ENCODE measurements at regions not wholly inside any gene's neighbourhood (a gene's known extent, or its start where the extent isn't known, plus 50 kb on each side); places are given as distances from the start of the nearest gene placed in this dataset.

DNA sequence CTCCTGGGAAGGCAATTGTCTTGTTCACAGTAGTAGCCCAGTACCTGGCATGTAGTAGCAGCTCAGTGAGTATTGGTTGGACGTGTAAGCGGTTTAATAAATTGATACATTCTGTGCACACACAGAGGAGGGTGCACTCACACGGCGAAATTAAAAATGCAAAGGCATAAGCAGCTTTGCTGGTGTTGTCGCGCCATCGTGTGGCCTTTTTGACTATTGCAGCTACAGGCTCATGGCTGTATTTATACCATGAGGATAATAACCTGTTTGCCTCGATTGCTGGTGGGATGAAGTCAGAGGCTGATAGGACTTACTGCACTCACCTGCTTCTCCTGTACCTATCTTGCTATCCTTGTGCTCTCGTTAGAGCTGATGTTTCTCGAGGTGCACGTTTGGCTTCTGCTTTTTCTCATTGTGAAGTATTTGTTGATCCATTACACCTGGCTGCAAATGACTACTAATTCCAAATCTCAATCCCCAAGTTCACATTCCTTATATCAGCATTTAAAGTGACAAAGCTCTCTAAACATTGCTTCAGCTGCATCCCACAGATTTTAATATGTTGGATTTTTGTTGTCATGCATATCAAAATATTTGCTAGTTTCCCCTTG is 61.5 kb downstream of the TBXT start:
- DNase-seq (ENCODE audit: low spot score), result peak; percentile 86

DNA sequence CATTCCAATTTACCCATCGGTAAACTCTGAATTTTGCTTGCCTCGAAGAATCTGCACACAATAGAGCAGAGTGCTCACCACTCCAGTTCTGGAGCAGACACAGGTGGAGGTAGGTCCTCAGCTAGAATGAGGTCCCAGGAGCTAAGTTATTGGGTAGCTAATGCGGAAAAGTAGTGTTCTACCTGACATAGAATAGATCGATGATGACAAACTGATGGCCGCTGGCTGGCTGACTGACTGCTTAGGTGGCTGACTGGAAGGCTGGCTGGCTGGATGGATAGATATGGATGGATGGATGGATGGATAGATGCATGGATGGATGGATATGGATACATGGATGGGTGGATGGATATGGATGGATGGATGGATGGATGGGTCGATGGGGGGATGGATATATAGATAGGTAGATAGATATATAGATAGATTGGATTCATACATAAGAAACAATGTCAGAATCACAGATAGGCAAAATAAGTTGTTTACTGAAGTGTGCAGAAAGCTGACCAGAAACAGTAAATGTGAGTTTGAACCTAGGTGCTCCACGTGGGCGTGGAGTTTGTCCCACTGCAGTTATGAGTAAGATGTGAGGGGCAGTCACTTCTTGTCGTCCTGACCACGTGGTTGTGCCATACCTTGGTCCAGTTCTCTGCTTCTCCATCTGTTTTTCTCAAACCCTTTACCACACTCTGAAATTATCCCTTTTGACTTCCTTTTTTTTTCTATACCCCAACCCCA is 62.1 kb downstream of the TBXT start:
- DNase-seq (ENCODE audit: low spot score), result peak; percentile 3

DNA sequence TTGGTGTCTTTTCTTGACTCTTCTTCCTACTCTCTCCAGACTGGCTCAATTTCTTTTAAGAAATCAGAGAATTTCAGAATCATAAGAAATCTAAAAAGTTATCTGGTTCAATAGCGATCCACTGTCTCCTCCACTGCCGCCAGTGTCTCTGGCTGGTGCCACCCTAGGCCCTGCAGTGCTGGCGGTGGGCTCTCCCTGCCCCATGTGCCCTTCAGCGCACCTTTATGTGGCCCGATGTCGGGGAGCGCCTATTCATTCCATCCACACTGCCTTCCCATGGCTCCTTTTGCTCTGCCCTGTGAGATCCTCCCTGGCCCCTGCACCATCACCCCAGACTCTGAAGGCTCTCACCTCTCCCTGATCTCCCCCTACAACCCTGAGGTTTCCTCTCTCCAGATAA is 62.8 kb downstream of the TBXT start:
- no peak for DNase-seq (ENCODE audit: low spot score)

DNA sequence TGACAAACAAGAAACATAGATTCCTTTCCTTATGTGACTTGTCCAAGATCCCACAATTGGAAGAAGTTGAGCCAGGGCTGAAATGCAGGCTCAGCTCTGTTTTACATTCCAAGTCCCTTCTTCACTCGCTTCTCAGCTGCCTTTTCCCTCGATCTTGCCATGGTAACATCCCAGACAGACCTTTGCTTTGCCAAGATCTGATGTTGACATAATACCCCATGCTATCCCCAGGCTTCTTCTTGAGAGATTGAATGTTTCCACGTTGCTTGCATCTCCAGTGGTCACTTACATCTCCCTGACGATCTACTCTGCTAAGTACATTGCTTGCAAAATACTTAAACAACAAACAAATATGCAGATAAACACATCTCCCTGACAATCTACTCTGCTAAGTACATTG is 63.5 kb downstream of the TBXT start:
- DNase-seq (ENCODE audit: low spot score), result no peak

DNA sequence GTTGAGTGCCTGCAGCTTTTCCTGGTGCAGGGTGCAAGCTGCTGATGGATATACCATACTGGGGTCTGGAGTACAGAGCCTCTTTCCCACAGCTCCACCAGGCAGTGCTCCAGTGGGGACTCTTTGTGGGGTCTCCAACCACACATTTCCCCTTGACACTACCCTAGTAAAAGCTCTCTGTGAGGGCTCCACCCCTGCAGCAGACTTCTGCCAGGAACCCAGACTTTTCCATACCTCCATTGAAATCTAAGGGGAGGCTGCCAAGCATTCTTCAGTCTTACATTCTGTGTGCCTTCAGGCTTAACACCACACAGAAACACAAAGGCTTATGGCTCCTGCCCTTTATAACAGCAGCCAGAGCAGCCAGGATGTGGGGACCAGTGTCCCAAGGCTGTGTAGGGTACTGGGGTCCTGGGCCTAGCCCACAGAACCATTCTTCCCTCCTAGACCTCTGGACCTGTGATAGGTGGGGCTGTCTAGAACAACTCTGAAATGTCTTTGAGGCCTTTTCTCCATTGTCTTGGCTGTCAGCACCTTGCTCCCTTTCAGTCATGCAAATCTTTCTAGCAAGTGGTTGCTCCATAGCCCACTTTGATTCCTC is 65.7 kb downstream of the TBXT start:
- DNase-seq (ENCODE audit: low spot score), result no peak

DNA sequence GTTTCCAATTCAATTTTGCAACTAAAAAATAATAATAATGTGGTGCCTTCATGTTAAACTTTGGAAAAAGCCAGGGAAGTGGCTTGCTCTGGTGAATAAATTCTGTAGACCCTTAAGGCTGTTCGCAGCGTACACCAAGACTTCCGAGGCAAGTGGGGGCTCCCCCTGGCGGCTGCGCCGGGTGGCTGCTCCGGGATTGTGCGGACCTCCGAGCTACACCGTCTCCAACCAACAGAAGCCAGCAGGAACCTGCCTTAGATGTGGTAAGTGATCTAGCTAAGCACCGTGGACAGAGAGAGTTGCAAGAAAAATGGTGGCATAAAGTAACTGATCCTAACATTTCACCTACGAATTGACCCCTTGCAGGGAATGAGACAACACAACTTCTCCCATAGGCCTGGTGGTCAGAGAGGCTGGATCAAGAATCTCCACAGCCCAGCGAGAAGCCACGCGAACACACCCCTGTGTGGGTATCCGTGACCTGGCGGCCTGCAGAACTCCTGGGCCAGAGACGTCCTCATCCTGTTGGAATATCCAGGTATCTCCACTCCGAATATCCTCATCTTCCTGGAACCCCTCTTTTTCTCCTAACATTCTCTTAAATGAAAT is 69.6 kb downstream of the TBXT start:
- DNase-seq (ENCODE audit: low spot score), result peak; percentile 80

DNA sequence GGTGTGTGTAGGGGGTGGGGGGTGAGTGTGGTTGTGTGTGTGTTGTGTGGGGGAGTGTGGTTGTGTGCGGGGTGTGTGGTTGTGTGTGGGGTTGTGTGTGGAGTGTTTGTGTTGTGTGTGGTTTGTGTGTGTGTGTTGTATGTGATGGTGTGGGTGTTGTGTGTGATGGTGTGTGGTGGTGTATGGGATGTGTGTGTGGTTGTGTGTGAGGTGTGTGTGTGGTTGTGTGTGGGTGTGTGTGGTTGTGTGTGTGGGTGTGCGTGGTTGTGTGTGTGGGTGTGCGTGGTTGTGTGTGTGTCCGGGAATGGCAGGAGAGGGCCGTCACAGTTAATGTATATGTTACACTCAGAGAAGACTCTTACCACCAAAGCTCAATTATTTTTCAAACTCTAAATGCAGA is 79.8 kb downstream of the TBXT start:
- no peak for DNase-seq (ENCODE audit: low spot score)

DNA sequence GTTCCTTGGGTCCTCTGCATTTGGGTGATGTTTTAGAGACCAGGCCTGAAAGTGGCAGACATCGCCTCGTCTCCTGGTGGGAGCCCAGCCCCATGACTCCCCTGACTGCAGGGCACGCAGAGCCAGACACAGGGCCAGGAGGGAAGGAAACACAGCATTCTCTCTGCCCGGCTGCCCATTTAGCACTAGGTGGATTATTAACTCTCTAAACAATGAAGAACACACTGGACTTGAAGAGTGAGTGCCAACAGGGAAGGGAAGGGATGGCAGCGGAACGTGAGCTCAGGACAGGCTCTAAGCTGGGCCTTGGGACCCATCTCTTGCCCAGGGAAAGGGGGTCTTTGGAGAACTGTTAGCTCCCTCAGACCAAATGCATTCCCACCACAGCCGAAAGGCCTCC is 80.4 kb downstream of the TBXT start:
- no peak for DNase-seq (ENCODE audit: low spot score)

DNA sequence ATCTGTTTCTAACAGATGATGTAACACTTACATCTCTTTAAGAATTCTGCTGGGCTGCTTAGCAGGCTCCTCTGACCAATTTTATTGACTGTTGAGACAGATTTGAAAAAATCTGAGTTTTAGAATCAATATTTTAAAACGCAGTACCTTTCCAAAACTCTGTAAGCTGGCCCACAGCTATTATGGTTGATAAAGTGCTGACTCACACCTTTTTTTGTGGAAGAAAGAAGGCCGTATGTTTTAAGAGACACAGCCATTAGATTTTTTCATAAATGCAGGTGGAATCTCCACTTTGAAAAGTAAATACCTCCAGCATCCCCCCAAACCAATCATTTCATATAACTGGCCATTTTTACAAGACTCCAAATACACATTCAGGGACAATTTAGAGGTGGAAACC is 82.2 kb downstream of the TBXT start:
- DNase-seq (ENCODE audit: low spot score), result no peak

DNA sequence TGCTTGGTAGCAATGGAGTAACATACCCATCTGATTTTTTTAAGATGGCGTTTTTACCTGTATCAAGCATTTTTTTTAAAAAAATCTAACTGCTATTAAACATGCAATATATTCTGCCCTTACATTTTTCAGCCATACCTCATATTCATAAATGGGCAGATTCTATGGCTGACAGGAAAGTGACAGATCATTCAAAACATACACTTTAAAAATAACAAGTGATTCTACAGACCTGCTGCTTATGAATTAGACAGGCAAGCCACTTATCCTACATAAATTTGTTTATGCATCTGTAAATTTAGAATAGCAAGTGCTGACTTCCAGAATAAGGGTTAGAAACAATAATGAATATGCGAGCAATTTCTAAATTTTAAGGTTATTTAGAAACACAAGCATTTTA is 82.7 kb downstream of the TBXT start:
- DNase-seq (ENCODE audit: low spot score), result no peak

DNA sequence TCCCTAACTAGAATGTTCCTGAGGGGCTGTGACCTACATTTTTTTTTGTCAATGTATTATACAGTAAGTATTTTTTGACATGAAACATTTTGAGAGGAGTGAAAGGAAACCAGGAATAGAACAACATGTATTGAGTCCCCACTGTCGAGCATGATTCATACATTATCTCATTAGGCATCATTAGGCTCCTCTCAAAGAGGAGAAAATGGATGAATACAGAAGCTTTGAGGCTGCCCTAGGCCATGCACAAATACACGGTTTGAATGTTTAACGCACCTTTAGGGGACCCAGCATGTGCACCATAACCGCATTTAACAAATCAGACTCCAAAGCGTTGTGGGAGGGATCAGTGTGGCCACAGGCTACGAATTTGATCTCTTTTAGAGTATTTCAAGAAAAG is 87.8 kb downstream of the TBXT start:
- no peak for DNase-seq (ENCODE audit: low spot score)

DNA sequence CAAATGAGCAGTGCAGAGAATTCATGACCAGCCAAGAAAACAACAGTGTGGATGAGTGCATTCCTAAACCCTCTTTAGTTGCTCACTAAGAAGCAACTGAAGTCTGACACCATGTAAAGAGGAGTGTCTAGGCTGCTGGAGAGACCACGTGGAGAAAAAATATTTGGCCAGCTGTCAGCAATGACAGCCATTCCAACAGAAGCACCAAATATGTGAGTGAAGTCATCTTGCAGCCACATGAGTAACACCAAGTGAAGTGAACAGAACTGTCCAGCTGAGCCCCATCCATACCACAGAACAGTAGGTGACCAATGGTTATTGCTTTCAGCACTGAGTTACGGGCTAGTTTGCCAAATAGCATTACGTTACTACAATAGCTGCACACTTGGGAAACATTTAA is 89.4 kb downstream of the TBXT start:
- DNase-seq (ENCODE audit: low spot score), result no peak

DNA sequence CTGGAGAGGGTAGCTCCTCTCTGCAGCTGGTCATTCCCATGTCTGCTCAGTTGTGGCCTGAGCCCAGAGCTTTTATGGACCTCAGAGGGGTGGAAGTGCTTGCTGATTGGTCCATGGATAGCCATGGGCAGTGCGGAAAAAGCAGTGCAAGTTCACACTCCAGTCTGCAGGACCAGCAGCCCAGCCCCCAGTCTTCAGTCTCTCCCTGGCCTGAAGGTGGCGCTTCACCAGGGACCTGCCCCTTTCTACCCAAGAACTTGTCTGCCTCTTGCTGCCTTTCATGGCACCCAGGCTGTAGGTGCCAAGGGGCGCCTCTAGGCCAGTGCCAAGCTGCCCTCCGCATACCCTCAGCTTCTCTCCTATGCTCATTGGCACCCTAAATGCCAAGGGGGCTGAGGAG is 91.0 kb downstream of the TBXT start:
- no peak for DNase-seq (ENCODE audit: low spot score)

DNA sequence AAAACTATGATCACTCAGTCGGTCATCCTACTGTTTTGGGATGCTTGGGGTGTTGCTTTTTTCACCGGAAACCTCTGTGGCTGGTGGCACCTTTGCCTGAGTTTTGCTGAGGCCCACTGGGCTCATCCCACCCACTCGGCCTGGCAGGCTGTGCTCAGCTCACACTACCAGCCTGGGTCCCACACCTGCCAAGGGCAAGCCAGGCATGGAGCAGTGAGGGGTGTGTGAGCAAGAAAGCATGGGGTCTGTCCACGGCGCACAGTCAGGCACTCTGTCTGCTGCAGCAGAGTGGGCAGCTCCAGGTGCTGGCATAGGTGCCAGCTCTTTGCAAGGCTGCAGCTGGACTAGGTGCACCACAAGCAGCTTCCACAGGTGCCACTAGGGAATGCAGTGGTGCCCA is 91.7 kb downstream of the TBXT start:
- DNase-seq (ENCODE audit: low spot score), result no peak

DNA sequence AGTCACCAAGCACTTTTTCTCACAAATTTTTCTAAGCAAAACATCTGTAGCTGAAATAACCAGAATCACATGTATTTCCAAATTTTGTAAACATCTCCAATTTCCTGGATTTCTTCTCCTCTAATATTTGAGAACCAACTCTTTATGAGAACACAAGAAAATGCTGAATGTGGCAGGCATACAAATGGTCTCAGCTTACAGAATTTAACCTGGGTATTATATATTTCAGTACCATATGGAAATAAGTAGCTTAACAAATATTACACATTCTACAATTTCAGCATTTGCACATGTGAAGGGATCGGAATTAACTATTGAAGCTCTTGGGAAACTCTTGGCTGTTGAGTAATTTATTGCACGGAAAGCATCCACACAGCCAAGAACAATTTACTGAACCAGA is 92.5 kb downstream of the TBXT start:
- DNase-seq (ENCODE audit: low spot score), result no peak

DNA sequence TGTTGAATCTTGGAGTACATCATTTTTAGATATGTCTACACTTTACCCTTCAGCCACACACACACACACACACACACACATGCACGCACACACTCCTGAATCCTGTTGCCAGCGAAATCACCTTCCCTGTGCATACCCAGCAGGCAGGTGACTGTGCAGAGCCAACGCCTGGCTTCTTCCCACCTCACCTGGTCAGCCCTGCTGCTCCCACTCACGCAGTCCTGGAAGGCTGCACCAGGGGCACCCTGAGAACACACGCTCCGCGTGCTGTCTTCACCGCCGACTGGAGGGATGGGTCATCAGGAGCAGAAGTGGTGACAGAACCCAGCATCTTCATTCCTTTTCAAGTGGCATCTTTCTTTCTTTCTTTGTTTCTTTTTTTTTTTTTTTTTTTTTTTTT is 94.6 kb downstream of the TBXT start:
- no peak for DNase-seq (ENCODE audit: low spot score)

DNA sequence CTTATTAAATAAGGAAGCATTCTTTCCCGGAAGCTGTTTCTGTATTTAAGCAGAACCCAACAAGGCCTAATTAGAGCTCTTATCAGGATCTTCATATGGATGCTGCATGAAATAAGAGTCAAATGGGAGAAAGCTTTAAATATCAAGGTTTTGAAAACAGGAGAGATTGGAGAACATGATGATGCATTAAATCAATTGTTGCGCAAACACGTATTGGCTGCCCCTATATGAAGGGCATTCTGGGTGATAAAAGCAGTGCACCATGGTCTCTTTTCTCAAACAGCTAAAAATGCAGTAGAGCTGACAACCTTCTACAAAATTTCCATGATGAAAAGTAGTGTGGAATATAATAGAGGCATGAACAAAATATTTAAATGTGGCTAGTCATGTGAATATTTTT is 98.9 kb downstream of the TBXT start:
- no peak for DNase-seq (ENCODE audit: low spot score)

DNA sequence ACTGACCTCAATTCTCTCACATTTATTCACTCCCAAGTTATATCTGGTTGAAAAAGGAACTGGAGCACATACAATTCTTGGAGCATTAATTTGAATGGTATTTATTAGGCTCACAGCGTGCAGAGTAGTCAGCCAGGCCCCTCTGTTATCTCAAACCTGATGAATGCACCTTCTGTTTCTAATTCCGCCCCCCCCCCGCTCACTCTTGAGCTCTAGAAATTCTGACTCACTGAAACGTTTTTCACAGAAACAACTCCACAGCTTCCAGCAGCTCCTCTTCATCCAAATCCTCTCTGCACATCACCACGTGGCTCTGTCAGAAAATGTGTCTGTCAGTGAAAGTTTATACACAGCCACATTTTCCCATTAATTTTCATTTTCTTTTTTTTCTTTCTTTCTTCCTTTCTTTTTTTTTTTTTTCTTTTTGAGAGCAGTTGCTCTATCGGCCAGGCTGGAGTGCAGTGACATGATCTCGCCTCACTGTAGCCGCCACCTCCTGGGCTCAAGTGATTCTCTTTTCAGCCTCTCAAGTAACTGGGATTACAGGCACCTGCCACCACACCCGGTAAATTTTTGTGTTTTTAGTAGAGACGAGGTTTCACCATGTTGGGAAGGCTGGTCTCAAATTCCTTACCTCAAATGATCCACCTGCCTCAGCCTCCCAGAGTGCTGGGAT is 109.4 kb downstream of the TBXT start:
- DNase-seq (ENCODE audit: low spot score), result peak; percentile 71

DNA sequence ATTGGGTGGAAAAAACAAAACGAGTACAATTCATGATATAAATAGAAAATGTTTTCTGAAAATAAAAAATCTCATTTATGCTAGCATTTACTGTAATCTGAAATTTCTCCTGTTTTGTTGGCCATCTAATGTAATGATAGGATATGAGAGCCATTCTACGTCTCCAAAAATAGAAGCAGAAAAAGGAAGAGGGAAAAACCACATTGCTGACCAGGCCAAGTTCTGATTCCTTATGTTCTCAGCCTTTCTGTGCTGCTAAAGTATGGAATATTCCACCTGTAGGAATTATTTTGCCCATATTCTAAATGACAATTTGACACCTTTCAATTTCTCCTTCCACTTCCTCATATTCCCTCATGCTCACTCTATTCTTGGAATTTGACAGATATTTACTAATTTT is 110.2 kb downstream of the TBXT start:
- DNase-seq (ENCODE audit: low spot score), result peak; percentile 39

DNA sequence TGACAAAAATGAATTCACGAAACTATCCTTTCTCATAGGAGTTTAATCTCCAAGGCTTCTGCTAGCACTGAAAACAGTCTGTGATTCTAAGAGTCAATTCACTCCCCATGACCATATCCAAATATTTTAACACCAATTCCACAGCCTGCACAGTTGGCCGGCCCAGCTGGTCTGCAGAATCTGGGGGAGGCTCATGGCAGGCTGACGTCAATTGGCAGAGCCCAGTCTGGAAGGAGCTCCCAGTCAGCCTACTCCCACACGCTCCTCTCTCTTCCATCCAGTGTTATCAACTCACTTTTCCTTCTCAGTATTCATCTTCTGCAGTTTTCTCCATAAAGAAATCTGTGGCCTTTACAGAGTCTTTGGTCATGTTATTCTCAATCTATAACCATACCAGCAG is 111.0 kb downstream of the TBXT start:
- DNase-seq (ENCODE audit: low spot score), result peak; percentile 93

DNA sequence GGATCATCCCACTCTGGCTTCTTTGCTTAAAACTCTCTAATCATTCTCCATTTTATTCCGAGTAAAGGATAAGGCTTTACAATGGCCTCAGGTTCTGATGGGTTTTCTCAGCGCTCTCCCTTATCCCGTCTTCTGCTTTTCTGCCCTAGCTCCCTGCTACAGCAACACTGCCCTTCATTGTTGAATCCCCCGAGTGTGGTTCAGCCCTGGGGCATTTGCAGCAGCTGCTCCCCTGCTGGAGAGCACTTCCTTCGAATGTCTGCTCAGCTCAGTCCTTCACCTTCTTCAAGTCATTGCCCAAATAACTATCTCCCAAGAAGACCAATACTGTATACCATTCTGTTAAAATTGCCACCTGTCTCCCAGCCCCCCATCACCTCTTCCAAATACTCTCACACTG is 111.8 kb downstream of the TBXT start:
- no peak for DNase-seq (ENCODE audit: low spot score)

DNA sequence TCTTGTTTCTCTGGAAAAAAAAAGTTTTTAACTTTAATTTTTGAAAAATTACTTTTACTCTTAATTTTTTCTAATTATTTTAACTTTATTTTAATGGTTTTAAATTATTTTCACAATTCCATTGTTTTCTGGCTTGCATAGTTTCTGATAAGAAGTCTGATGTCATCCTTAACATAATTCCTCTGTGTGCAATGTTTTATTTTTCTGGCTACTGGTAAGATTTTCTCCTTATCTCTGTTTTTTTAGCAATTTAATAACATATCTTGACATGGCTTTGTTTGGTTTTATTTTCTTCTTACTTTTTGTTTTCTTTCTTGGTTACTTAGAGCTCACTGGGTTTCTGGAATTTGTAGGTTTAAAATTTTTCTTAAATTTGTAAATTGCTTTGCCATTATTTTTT is 114.8 kb downstream of the TBXT start:
- no peak for DNase-seq (ENCODE audit: low spot score)

DNA sequence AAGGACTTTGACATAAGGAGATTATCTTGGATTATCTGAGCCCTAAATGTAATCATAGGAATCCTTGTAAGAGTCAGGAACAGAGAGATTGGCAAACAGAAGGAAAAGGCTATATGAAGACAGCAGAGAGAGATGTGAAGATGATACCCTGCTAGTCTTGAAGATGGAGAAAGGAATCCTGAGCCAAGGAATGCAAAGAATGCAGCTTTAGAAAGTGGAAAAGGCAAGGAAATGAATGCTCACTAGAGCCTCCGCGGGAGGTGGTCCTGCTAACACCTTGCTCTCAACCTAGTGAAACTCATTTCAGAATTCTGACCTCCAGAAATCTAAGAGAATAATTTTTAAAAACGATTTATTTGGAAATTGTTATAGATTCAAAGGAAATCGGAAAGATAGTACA is 117.1 kb downstream of the TBXT start:
- DNase-seq (ENCODE audit: low spot score), result no peak
